ENCODE measurements at regions not wholly inside any gene's neighbourhood (a gene's known extent, or its start where the extent isn't known, plus 50 kb on each side); places are given as distances from the start of the nearest gene placed in this dataset.

DNA sequence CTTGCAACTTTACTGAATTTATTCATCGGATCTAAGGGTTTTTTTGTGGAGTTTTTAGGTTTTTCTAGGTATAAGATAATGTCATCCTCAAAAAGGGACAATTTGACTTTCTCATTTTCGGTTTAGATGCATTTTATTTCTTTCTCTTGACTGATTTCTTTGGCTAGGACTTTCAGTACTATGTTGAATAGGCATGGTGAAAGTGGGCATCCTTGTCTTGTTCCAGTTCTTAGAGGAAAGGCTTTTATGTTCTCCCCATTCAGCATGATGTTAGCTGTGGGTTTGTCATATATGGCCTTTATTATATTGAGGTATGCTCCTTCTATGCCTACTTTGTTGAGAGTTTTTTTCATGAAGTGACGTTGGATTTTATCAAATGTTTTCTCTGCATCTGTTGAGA is 106.7 kb downstream of the FAM43A start:
- Histone ChIP-seq H3K79me2 (ENCODE audit: insufficient read depth, low read length) (no peaks in the 10 kb centered on the region), H3F3A (ENCODE audit: insufficient read depth) (no peaks in the 10 kb centered on the region), H3K4me2 (ENCODE audit: low read depth, low read length, poor library complexity, severe bottlenecking) (no peak overlapping the region), H4K20me1 (ENCODE audit: low read depth, low read length) (no peaks in the 10 kb centered on the region), H2AFZ (ENCODE audit: low read depth, low read length, severe bottlenecking) (no peak overlapping the region), H3K9me3 (ENCODE audit: insufficient read depth, low read length) (no peaks in the 10 kb centered on the region), H3K4me3 (ENCODE audit: insufficient read depth, low read length, poor library complexity, severe bottlenecking) (no peak overlapping the region), H3K27ac (ENCODE audit: low read depth, low read length) (no peak overlapping the region), H3K9ac (ENCODE audit: low read length) (no peak overlapping the region), H3K9me2 (replicated peaks; ENCODE audit: insufficient read depth, low read length) (no peaks in the 10 kb centered on the region), H3K36me3 (ENCODE audit: low read length) (no peaks in the 10 kb centered on the region), H3K27me3 (ENCODE audit: low read length) (no peaks in the 10 kb centered on the region)
- TF ChIP-seq, protein P1, sequence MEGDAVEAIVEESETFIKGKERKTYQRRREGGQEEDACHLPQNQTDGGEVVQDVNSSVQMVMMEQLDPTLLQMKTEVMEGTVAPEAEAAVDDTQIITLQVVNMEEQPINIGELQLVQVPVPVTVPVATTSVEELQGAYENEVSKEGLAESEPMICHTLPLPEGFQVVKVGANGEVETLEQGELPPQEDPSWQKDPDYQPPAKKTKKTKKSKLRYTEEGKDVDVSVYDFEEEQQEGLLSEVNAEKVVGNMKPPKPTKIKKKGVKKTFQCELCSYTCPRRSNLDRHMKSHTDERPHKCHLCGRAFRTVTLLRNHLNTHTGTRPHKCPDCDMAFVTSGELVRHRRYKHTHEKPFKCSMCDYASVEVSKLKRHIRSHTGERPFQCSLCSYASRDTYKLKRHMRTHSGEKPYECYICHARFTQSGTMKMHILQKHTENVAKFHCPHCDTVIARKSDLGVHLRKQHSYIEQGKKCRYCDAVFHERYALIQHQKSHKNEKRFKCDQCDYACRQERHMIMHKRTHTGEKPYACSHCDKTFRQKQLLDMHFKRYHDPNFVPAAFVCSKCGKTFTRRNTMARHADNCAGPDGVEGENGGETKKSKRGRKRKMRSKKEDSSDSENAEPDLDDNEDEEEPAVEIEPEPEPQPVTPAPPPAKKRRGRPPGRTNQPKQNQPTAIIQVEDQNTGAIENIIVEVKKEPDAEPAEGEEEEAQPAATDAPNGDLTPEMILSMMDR (IDR thresholded peaks at IDR 0.05; ENCODE audit: insufficient read depth, low read length, poor library complexity, severe bottlenecking), result no peak
- TF ChIP-seq EZH2phosphoT487 (conservative IDR thresholded peaks at IDR 0.05; ENCODE audit: low read length), result no peak

DNA sequence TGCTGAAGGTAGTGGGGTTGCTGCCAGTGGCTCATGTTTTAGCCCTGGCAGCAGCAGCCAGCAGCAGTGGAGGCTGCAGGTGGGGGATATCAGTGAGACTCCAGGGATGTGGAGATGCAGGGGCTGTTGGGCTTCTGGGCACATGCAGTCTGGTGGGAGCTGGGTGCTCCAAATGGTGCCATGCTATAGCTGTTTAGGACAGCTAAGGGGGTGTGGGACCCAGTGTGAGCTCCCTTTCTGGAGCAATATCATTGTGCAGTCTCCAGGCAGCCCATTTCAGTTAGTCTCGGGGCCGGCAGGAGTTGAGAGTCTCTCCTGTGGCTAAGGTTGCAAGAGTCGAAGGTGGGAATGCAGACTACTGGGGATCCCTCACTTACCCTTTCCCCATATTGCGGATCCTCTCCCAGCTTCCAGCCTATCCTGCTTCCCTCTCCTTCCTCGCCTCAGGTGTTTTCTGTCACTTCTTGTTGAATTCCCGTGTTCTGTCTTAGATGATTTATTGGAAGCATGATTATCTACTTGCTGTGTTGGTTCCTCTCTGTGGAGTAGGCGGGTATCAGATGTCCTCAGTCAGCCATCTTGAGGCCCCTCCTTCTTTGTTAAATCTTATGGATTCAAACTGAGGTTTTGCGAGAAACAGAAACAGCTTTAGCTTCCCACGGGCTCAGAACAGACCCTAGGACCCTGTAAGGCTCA is 112.0 kb downstream of the FAM43A start:
- Histone ChIP-seq H2AFZ (ENCODE audit: low read depth, low read length, severe bottlenecking) (no peak overlapping the region), H3F3A (ENCODE audit: insufficient read depth) (no peaks in the 10 kb centered on the region), H3K9me2 (replicated peaks; ENCODE audit: insufficient read depth, low read length) (no peaks in the 10 kb centered on the region), H3K9me3 (ENCODE audit: insufficient read depth, low read length) (no peaks in the 10 kb centered on the region), H3K27ac (ENCODE audit: low read depth, low read length) (no peak overlapping the region), H3K4me3 (ENCODE audit: insufficient read depth, low read length, poor library complexity, severe bottlenecking) (no peak overlapping the region), H3K27me3 (ENCODE audit: low read length) (no peaks in the 10 kb centered on the region), H3K79me2 (ENCODE audit: insufficient read depth, low read length) (no peaks in the 10 kb centered on the region), H3K4me2 (ENCODE audit: low read depth, low read length, poor library complexity, severe bottlenecking) (no peak overlapping the region), H4K20me1 (ENCODE audit: low read depth, low read length) (no peaks in the 10 kb centered on the region), H3K9ac (ENCODE audit: low read length) (no peak overlapping the region), H3K36me3 (ENCODE audit: low read length) (no peaks in the 10 kb centered on the region)
- TF ChIP-seq, protein P1 (IDR thresholded peaks at IDR 0.05; ENCODE audit: insufficient read depth, low read length, poor library complexity, severe bottlenecking), result no peak
- TF ChIP-seq EZH2phosphoT487 (conservative IDR thresholded peaks at IDR 0.05; ENCODE audit: low read length), result no peak

DNA sequence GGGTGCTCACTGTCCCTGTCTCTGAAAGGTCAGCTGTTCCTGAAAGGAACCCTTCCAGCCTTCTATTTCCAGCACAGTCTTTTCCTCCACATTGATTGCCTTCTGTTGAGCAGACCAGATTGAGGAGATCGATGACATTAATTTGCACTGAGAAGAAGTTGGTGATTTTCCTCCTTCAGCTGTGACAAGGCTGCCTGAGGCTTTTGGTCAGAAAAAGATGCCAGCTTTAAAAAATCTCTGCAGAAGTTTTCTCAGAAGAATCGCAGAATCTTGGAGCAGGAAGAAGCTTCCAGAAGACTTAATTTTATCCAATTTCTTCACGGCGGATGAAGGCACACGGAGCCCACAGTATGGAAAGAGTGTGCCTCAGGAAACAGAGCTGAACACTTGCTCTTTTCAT is 112.8 kb downstream of the FAM43A start:
- Histone ChIP-seq H4K20me1 (ENCODE audit: low read depth, low read length) (no peaks in the 10 kb centered on the region), H3K9me2 (replicated peaks; ENCODE audit: insufficient read depth, low read length) (no peaks in the 10 kb centered on the region), H3K9ac (ENCODE audit: low read length) (no peak overlapping the region), H3K79me2 (ENCODE audit: insufficient read depth, low read length) (no peaks in the 10 kb centered on the region), H3K4me3 (ENCODE audit: insufficient read depth, low read length, poor library complexity, severe bottlenecking) (no peak overlapping the region), H3K27ac (ENCODE audit: low read depth, low read length) (no peak overlapping the region), H3K4me2 (ENCODE audit: low read depth, low read length, poor library complexity, severe bottlenecking) (no peak overlapping the region), H3K27me3 (ENCODE audit: low read length) (no peaks in the 10 kb centered on the region), H3K36me3 (ENCODE audit: low read length) (no peaks in the 10 kb centered on the region), H3K9me3 (ENCODE audit: insufficient read depth, low read length) (no peaks in the 10 kb centered on the region), H2AFZ (ENCODE audit: low read depth, low read length, severe bottlenecking) (no peak overlapping the region), H3F3A (ENCODE audit: insufficient read depth) (no peaks in the 10 kb centered on the region)
- TF ChIP-seq, protein P1 (IDR thresholded peaks at IDR 0.05; ENCODE audit: insufficient read depth, low read length, poor library complexity, severe bottlenecking), result no peak
- no peak for TF ChIP-seq EZH2phosphoT487 (conservative IDR thresholded peaks at IDR 0.05; ENCODE audit: low read length)

All from SU-DHL-6 (cell line).